HG03432 (cell line): ENCODE measurements at regions not wholly inside any gene's neighbourhood (a gene's known extent, or its start where the extent isn't known, plus 50 kb on each side); places are given as distances from the start of the nearest gene placed in this dataset.

Source experiments
- ATAC-seq: cut with Tn5 transposase; IDR thresholded peaks from one replicate; pipeline ENCODE4 v1.9.1; 2021; ENCODE audit warnings: mild to moderate bottlenecking, moderate library complexity; ENCODE audit not compliant: unreplicated experiment

- peak; percentile 87 for ATAC-seq
Measured at GRCh38 chr7:97601931-97602457, 129.9 kb upstream of the TAC1 start.

- no peak for ATAC-seq
Measured at GRCh38 chr7:97620495-97620894, 111.4 kb upstream of the TAC1 start.

- ATAC-seq, result peak; percentile 98
Measured at GRCh38 chr7:97623333-97623732, 108.6 kb upstream of the TAC1 start.

GRCh38 chr7:97630116-97630515 is 101.8 kb upstream of the TAC1 start:
- ATAC-seq, result no peak

GRCh38 chr7:97635622-97636021 is 96.3 kb upstream of the TAC1 start:
- ATAC-seq, result no peak

- ATAC-seq, result no peak
Measured at GRCh38 chr7:97639036-97639435, 92.8 kb upstream of the TAC1 start.

GRCh38 chr7:97659363-97660045 is 72.4 kb upstream of the TAC1 start:
- ATAC-seq, result no peak

- no peak for ATAC-seq
Measured at GRCh38 chr7:97667359-97667758, 64.5 kb upstream of the TAC1 start.

GRCh38 chr7:97671571-97671970 is 60.3 kb upstream of the TAC1 start:
- no peak for ATAC-seq

- ATAC-seq, result no peak
Measured at GRCh38 chr7:97680622-97681021, 51.3 kb upstream of the TAC1 start.
